PFSK-1 (cell line): ENCODE measurements at regions not wholly inside any gene's neighbourhood (a gene's known extent, or its start where the extent isn't known, plus 50 kb on each side); places are given as distances from the start of the nearest gene placed in this dataset.

Experiments
- FOXP2 ChIP-seq: optimal IDR thresholded peaks from 2 replicates; pipeline ENCODE3; 2011; ENCODE audit warnings: borderline replicate concordance, control low read depth, inconsistent platforms; ENCODE audit not compliant: insufficient read depth; ENCODE audit errors: extremely low read length, extremely low read depth
- POLR2AphosphoS5 ChIP-seq: IDR thresholded peaks from 2 replicates; pipeline ENCODE4 v1.6.1; 2012; ENCODE audit warnings: low read depth, mild to moderate bottlenecking, control low read depth, low read length, moderate library complexity
- SIN3A ChIP-seq: IDR thresholded peaks from 2 replicates; pipeline ENCODE4 v1.6.1; 2012; ENCODE audit warnings: mild to moderate bottlenecking, low read length, moderate library complexity, borderline replicate concordance; ENCODE audit not compliant: insufficient read depth
- TAF1 ChIP-seq: IDR thresholded peaks from 2 replicates; pipeline ENCODE4 v1.6.1; 2012; ENCODE audit warnings: low read length, control low read depth, borderline replicate concordance; ENCODE audit not compliant: insufficient read depth
- TF ChIP-seq, protein P1 (sequence below), 2 experiments: IDR thresholded peaks; 2 replicates each; pipeline versions ENCODE4 v1.6.1 to v1.8.0; 2011 to 2012; ENCODE audit warnings: low read depth in 2 of 2, low read length in 2 of 2, control low read depth in 1 of 2, inconsistent platforms in 1 of 2, mild to moderate bottlenecking in 1 of 2, moderate library complexity in 1 of 2; ENCODE audit not compliant: insufficient read depth in 1 of 2

DNA sequence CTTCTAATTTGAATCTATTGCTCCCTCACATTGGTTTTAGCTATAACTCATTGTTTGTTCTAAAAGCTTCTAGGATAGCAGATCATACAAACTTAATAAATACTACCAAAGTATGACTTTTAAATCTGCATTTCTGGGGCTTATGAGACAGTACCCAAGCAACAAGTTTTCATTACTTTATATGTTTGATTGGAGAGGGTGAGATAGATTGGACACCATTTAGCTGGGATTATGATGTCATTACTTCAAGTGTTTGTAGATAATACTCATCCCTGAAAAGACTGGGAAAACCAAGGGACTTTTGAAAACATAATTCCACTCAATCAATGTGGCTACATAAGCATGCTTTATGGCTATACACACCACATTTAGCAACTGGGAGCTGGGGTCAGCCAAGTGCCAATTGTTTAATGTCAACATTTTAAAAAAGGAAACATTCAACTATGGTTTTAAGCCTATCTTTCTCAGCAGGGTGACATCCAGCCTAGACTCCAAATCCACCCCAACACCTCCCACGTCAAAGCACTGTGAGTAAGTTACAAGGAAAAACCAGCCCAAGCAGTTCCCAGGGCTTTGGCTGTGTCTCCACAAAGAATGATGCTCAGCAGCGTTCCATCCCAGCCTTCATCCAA is 119.9 kb downstream of the ETAA1 start:
- TF ChIP-seq, protein P1, sequence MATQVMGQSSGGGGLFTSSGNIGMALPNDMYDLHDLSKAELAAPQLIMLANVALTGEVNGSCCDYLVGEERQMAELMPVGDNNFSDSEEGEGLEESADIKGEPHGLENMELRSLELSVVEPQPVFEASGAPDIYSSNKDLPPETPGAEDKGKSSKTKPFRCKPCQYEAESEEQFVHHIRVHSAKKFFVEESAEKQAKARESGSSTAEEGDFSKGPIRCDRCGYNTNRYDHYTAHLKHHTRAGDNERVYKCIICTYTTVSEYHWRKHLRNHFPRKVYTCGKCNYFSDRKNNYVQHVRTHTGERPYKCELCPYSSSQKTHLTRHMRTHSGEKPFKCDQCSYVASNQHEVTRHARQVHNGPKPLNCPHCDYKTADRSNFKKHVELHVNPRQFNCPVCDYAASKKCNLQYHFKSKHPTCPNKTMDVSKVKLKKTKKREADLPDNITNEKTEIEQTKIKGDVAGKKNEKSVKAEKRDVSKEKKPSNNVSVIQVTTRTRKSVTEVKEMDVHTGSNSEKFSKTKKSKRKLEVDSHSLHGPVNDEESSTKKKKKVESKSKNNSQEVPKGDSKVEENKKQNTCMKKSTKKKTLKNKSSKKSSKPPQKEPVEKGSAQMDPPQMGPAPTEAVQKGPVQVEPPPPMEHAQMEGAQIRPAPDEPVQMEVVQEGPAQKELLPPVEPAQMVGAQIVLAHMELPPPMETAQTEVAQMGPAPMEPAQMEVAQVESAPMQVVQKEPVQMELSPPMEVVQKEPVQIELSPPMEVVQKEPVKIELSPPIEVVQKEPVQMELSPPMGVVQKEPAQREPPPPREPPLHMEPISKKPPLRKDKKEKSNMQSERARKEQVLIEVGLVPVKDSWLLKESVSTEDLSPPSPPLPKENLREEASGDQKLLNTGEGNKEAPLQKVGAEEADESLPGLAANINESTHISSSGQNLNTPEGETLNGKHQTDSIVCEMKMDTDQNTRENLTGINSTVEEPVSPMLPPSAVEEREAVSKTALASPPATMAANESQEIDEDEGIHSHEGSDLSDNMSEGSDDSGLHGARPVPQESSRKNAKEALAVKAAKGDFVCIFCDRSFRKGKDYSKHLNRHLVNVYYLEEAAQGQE (IDR thresholded peaks at IDR 0.05; ENCODE audit: insufficient read depth in 1 of 2, low read depth in 2 of 2, low read length in 2 of 2), result no peak
- TF ChIP-seq SIN3A (no peak), POLR2AphosphoS5 (no peak)

DNA sequence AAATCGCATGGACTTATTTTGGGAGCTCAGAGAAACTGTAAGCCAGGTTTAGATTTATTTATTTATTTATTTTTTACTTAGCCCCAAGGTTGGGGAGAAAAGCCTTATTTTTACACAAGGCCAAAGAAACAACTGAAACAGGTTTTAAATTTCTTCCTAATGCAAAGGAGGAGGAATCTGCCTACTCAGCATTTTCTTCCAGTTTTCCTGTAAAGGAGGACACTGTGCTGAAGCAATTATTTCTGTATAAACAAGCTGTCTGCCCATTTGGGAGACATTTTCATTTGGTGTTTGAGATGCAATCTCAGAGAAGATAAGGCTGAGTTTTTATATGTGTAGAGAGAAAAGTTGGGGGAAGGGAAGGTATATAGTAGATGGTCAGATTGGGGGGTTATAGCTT is 125.0 kb downstream of the ETAA1 start:
- TF ChIP-seq, protein P1 (IDR thresholded peaks at IDR 0.05; ENCODE audit: insufficient read depth in 1 of 2, low read depth in 2 of 2, low read length in 2 of 2), result no peak
- no peak for TF ChIP-seq TAF1
- no peak for TF ChIP-seq FOXP2
- no peak for TF ChIP-seq POLR2AphosphoS5
- no peak for TF ChIP-seq SIN3A

- TF ChIP-seq POLR2AphosphoS5 (no peak), SIN3A (no peak), TAF1 (no peak), FOXP2 (no peak)
- TF ChIP-seq, protein P1 (IDR thresholded peaks at IDR 0.05; ENCODE audit: insufficient read depth in 1 of 2, low read depth in 2 of 2, low read length in 2 of 2), result no peak
These were observed 127.1 kb downstream of the ETAA1 start for GRCh38 chr2:67524213-67524612.

DNA sequence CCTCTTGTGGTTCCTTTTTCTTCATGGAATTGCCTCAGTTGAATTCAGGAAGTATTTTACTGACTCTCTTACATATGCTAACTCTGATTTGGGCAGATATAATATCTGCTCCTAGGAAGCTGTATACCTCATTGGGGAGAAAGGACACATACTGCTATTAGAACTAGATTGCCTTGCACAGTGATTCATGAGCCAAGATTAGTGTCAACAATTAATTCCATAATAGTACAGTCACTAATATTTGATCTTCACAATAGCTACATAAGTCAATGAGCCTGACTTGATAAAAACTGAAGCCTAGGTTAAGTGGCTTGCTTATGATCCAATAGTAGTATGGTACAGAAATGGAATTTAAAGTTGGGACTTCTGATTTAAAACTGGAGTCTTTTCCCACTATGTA is 127.6 kb downstream of the ETAA1 start:
- TF ChIP-seq POLR2AphosphoS5, result no peak
- TF ChIP-seq TAF1, result no peak
- no peak for TF ChIP-seq SIN3A
- TF ChIP-seq, protein P1 (IDR thresholded peaks at IDR 0.05; ENCODE audit: insufficient read depth in 1 of 2, low read depth in 2 of 2, low read length in 2 of 2), result no peak
- TF ChIP-seq FOXP2, result no peak

GRCh38 chr2:67526283-67526682 is 129.2 kb downstream of the ETAA1 start:
- TF ChIP-seq POLR2AphosphoS5, result no peak
- TF ChIP-seq SIN3A, result no peak
